ENCODE measurements at regions not wholly inside any gene's neighbourhood (a gene's known extent, or its start where the extent isn't known, plus 50 kb on each side); places are given as distances from the start of the nearest gene placed in this dataset.

DNA sequence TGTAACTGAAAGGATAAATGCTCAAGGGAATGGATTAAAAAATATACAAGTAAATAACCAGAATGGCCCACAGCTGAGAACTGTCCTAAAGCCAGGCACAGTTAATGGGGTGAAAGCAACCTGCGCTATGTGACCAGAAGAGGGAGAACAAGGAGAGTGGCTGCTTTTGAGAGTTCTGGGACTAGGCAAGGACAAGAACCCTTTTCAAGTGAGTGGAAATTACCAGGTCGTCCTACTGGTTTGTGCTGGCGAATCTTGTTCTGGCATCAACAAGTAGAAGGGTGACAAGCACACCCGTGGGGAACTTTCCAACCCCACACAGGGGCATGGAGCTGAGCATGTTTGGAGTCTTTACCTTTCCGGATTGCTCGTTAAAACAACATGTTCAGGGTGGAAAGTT is 82.8 kb downstream of the TMEM17 start:
- DNase-seq (ENCODE audit: low read depth, low spot score) = no peak
- no peak overlapping the region for H3K4me3 ChIP-seq (ENCODE audit: low read depth, low read length)
- TF ChIP-seq CTCF (IDR thresholded peaks at IDR 0.05; ENCODE audit: low read depth, low read length) = peak; percentile 33
- in situ Hi-C loops (cut with HindIII; ENCODE audit: low sequenced_read_pairs) = no loop called here

DNA sequence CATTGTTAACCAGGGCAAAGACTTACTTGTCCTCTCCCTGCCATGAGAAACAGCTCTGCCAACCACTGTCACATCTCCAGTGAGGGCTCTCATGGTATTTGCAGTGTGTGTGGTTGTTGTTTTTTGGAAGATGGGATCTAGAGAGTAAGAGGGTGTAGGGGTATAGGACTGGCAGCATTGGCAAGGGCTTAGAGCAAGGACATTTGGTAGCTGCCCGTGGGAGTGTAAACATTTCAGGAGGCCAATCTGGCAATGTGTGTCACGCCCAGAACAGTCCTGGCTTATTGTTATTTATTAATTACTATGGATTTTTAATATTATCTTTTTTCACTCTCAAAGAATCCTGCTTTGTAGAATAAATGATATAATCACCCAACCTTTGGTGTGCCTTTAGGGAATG is 90.5 kb downstream of the TMEM17 start:
- H3K4me3 ChIP-seq (ENCODE audit: low read depth, low read length) = no peak overlapping the region
- TF ChIP-seq CTCF (IDR thresholded peaks at IDR 0.05; ENCODE audit: low read depth, low read length) = no peak
- no peak for DNase-seq (ENCODE audit: low read depth, low spot score)
- in situ Hi-C loops (cut with HindIII; ENCODE audit: low sequenced_read_pairs) = no loop called here

GRCh38 chr2:62415019-62415431 is 91.0 kb downstream of the TMEM17 start:
- no peak for DNase-seq (ENCODE audit: low read depth, low spot score)
- in situ Hi-C loops (cut with HindIII; ENCODE audit: low sequenced_read_pairs) = no loop called here
- no peak overlapping the region for H3K4me3 ChIP-seq (ENCODE audit: low read depth, low read length)
- no peak for TF ChIP-seq CTCF (IDR thresholded peaks at IDR 0.05; ENCODE audit: low read depth, low read length)

- in situ Hi-C loops (cut with HindIII; ENCODE audit: low sequenced_read_pairs) = no loop called here
- no peak for TF ChIP-seq CTCF (IDR thresholded peaks at IDR 0.05; ENCODE audit: low read depth, low read length)
- DNase-seq (ENCODE audit: low read depth, low spot score) = no peak
- no peak overlapping the region for H3K4me3 ChIP-seq (ENCODE audit: low read depth, low read length)
Measured at GRCh38 chr2:62413116-62413663, 92.8 kb downstream of the TMEM17 start.

GRCh38 chr2:62412347-62412742 is 93.7 kb downstream of the TMEM17 start:
- TF ChIP-seq CTCF (IDR thresholded peaks at IDR 0.05; ENCODE audit: low read depth, low read length) = no peak
- in situ Hi-C loops (cut with HindIII; ENCODE audit: low sequenced_read_pairs) = no loop called here
- no peak overlapping the region for H3K4me3 ChIP-seq (ENCODE audit: low read depth, low read length)
- DNase-seq (ENCODE audit: low read depth, low spot score) = peak; percentile 27

DNA sequence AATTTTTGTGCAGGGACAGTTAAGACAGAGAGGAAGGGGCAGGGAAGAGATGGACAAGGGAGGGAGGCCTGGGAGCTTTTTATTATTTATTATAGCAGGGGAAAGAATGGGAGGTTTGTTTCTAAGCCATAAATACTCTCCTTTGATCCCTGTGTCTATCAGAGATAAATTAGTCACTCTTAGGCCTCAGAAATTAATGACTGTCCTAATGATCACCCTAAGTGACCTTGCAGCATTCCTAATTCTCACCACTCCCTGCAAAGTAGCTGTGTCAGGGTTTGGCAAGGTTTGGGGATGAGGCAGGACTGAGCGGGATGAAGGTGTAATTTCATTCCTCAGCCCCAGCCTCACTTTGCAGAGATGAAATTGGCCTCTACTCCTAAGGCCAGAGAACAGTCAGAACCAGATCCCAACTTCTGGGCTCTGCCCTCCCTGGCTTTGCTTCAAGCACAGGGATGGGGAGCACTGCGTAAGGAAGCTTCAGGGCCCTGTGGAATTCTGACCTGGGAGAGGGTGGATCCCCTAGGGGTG is 95.0 kb downstream of the TMEM17 start:
- H3K4me3 ChIP-seq (ENCODE audit: low read depth, low read length) = no peak overlapping the region
- peak; percentile 3 for DNase-seq (ENCODE audit: low read depth, low spot score)
- TF ChIP-seq CTCF (IDR thresholded peaks at IDR 0.05; ENCODE audit: low read depth, low read length) = no peak
- in situ Hi-C loops (cut with HindIII; ENCODE audit: low sequenced_read_pairs) = no loop called here

Data from astrocyte of the spinal cord (primary cell).